ENCODE measurements at regions not wholly inside any gene's neighbourhood (a gene's known extent, or its start where the extent isn't known, plus 50 kb on each side); places are given as distances from the start of the nearest gene placed in this dataset.

DNA sequence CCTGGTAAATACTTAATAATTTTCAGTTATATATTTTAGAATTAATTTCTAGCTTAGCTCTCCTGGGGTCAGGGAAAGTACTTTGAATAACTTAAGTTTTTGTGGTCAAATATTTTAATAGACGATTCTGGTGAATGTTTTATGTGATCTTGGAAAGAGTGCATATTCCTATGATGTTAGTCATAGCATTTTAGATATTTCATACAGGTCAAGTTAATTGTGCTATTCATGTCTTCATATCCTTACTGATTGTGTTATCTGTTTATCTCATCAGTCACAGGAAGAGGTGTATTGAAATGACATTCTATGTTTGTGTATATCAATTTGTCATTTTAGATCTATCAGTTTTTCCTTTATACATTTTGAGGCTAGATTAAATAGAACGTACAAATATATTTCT, 576.2 kb downstream of the CPS1 start:
- CTCF ChIA-PET = interaction anchor here (0.6 to 1.3 kb wide), 2 partner anchors 25 to 955 kb away, joined by 3 to 5 read pairs; no protein-coding TSS in a partner anchor
- no peak overlapping the region for H3K27ac ChIP-seq
- TF ChIP-seq, protein P1, sequence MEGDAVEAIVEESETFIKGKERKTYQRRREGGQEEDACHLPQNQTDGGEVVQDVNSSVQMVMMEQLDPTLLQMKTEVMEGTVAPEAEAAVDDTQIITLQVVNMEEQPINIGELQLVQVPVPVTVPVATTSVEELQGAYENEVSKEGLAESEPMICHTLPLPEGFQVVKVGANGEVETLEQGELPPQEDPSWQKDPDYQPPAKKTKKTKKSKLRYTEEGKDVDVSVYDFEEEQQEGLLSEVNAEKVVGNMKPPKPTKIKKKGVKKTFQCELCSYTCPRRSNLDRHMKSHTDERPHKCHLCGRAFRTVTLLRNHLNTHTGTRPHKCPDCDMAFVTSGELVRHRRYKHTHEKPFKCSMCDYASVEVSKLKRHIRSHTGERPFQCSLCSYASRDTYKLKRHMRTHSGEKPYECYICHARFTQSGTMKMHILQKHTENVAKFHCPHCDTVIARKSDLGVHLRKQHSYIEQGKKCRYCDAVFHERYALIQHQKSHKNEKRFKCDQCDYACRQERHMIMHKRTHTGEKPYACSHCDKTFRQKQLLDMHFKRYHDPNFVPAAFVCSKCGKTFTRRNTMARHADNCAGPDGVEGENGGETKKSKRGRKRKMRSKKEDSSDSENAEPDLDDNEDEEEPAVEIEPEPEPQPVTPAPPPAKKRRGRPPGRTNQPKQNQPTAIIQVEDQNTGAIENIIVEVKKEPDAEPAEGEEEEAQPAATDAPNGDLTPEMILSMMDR (conservative IDR thresholded peaks at IDR 0.05; ENCODE audit: low read depth) = no peak
- POLR2A ChIA-PET (ENCODE audit: low non-redundant PET) = interaction anchor here (0.6 kb wide), 1 partner anchor 521 kb away, joined by 3 read pairs; no protein-coding TSS in a partner anchor
- peak; percentile 0 for DNase-seq (ENCODE audit: low spot score)

DNA sequence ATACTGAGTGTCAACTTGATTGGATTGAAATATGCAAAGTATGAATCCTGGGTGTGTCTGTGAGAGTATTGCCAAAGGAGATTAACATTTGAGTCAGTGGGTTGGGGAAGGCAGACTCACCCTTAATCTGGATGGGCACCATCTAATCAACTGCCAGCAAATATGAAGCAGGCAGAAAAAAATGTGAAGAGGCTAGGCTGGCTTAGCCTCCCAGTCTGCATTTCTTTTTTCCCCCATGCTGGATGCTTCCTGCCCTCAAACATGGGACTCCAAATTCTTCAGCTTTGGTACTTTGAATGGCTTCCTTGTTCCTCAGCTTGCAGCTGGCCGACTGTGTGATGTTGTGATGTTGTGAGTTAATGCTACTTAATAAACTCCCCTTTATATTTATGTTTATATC, 577.4 kb downstream of the CPS1 start:
- ChIA-PET CTCF (no interaction called here), POLR2A (ENCODE audit: low non-redundant PET) (no interaction called here)
- no peak for DNase-seq (ENCODE audit: low spot score)
- TF ChIP-seq, protein P1 (conservative IDR thresholded peaks at IDR 0.05; ENCODE audit: low read depth) = no peak
- no peak overlapping the region for H3K27ac ChIP-seq

DNA sequence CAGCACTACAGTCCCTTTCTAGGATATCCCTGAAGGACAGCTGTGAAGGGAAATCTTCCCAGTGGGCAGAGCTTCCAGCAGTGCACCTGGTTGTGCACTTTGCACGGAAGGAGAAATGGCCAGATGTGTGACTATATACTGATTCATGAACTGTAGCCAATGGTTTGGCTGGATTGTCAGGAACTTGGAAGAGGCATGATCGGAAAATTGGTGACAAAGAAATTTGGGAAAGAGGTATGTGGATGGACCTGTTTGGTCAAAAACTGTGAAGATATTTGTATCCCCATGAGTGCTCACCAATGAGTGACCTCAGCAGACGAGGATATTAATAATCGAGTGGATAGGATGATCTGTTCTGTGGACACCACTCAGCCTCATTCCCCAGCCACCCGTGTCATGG, 582.2 kb downstream of the CPS1 start:
- ChIA-PET CTCF (no interaction called here), POLR2A (ENCODE audit: low non-redundant PET) (no interaction called here)
- H3K27ac ChIP-seq = no peak overlapping the region

DNA sequence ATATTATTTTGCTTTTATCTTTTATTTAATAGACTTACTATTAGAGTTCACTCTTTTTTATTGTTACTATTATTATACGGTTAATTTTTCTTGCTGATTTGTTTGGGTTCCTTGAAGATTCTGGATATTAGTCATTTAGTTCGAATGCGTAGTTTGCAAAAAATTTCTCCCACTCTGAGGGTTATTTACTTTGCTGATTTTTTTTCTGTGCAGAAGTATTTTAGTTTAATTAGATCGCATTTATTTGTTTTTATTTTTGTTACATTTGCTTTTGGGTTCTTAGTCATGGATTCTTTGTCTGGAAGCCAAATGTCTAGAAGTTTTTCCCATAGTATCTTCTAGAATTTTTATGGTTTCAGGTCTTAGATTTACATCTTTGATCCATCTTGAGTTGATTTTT, 585.2 kb downstream of the CPS1 start:
- TF ChIP-seq, protein P1 (conservative IDR thresholded peaks at IDR 0.05; ENCODE audit: low read depth) = no peak
- no peak for DNase-seq (ENCODE audit: low spot score)

More for the DNA sequence above, 582.2 kb downstream of the CPS1 start:
- DNase-seq (ENCODE audit: low spot score) = no peak
- TF ChIP-seq, protein P1 (conservative IDR thresholded peaks at IDR 0.05; ENCODE audit: low read depth) = no peak

DNA sequence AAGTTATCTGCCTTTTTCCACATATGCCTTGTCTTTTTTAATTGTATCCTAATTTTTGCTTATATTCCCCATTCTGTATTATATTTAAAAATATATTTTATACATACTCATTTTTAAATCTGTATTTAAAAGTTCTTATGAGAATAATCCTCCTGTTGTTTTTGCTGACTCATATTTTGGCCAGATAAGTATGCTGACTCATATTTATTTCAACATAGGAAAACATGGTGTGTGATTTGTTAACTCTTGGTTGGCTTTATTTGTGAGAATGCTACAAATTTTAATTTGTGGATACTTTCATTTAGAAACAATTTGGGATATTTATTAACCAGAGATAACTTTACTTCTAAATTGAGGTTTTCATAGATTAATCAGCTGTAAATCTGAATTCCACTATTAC, 587.7 kb downstream of the CPS1 start:
- peak; percentile 3 for DNase-seq (ENCODE audit: low spot score)
- POLR2A ChIA-PET (ENCODE audit: low non-redundant PET) = no interaction called here
- no peak overlapping the region for H3K27ac ChIP-seq
- CTCF ChIA-PET = no interaction called here
- TF ChIP-seq, protein P1 (conservative IDR thresholded peaks at IDR 0.05; ENCODE audit: low read depth) = no peak

More for the DNA sequence above, 585.2 kb downstream of the CPS1 start:
- ChIA-PET POLR2A (ENCODE audit: low non-redundant PET) (no interaction called here), CTCF (no interaction called here)
- H3K27ac ChIP-seq = no peak overlapping the region

DNA sequence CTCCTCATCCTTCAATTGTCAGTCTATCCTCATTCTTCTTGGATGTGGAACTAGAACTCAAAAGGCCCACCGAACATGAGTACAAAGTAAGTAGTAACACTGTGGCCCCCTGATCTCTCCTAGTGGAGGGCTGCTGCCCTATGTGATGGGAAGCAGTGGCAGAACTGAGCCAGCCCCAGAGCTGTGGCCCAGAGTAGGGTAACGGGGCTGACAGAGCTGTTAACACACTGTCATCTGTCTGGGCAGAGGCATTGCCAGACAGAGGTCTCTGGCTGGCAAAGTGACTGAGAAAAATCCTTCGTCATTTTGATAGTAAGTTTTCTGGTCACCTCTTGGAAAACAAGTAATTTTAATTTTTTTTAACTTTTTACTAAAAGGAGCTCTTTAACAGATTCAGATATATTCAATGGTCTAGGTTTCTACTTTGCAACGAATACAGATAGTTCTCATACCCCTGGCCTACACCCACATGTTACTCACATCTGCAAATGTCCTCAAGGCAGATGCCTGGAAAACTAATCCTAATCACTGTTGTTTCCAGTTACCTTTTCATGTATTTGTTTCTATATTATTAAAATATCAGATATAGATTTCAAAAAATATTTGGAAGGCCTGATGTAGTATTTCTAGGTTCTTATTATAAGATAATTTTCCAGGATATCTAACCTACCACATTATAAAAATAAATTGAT, 588.7 kb downstream of the CPS1 start:
- ChIA-PET POLR2A (ENCODE audit: low non-redundant PET) (no interaction called here), CTCF (no interaction called here)
- DNase-seq (ENCODE audit: low spot score) = no peak
- TF ChIP-seq, protein P1 (conservative IDR thresholded peaks at IDR 0.05; ENCODE audit: low read depth) = no peak
- H3K27ac ChIP-seq = no peak overlapping the region

Measured in RWPE1 (cell line).